ENCODE measurements at regions not wholly inside any gene's neighbourhood (a gene's known extent, or its start where the extent isn't known, plus 50 kb on each side); places are given as distances from the start of the nearest gene placed in this dataset.

DNA sequence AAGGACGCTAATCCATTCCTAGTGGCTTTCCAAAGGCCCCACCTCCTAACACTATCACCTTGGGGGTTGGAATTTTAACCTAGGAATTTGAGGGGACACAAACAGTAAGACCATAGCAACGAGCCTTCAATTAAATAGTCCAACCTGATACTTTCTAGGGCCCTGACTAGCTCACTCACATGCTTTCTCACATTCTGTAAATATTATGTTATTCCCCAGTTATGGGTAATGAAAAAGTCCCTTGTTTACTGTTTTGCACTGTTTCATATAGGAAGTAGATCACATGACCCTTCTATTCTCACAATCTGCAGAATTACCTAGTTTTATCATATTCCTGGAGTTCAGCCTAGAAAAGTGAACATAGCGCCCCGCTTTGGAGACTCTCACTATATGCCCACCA is 1212.1 kb upstream of the ACVR2A start:
- TF ChIP-seq POLR2AphosphoS5 (IDR thresholded peaks at IDR 0.05; ENCODE audit: low read depth, low read length) (no peak), POLR2A (IDR thresholded peaks at IDR 0.05; ENCODE audit: borderline replicate concordance, extremely low read depth, insufficient read depth, insufficient read length) (no peak), EZH2 (IDR thresholded peaks at IDR 0.05) (no peak), JUND (IDR thresholded peaks at IDR 0.05) (no peak), TCF7L2 (IDR thresholded peaks at IDR 0.05; ENCODE audit: borderline replicate concordance, extremely low read depth, insufficient read depth, insufficient read length) (no peak), SIN3A (IDR thresholded peaks at IDR 0.05; ENCODE audit: low read depth) (no peak), EGR1 (IDR thresholded peaks at IDR 0.05; ENCODE audit: low read depth) (no peak), ZFX (IDR thresholded peaks at IDR 0.05) (no peak)
- TF ChIP-seq, protein P1, sequence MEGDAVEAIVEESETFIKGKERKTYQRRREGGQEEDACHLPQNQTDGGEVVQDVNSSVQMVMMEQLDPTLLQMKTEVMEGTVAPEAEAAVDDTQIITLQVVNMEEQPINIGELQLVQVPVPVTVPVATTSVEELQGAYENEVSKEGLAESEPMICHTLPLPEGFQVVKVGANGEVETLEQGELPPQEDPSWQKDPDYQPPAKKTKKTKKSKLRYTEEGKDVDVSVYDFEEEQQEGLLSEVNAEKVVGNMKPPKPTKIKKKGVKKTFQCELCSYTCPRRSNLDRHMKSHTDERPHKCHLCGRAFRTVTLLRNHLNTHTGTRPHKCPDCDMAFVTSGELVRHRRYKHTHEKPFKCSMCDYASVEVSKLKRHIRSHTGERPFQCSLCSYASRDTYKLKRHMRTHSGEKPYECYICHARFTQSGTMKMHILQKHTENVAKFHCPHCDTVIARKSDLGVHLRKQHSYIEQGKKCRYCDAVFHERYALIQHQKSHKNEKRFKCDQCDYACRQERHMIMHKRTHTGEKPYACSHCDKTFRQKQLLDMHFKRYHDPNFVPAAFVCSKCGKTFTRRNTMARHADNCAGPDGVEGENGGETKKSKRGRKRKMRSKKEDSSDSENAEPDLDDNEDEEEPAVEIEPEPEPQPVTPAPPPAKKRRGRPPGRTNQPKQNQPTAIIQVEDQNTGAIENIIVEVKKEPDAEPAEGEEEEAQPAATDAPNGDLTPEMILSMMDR (IDR thresholded peaks at IDR 0.05 in 2 of 3, conservative IDR thresholded peaks at IDR 0.05 in 1 of 3; ENCODE audit: borderline replicate concordance in 1 of 3, insufficient read depth in 1 of 3, low read depth in 2 of 3, low read length in 2 of 3) = no peak
- TF ChIP-seq, protein P2, sequence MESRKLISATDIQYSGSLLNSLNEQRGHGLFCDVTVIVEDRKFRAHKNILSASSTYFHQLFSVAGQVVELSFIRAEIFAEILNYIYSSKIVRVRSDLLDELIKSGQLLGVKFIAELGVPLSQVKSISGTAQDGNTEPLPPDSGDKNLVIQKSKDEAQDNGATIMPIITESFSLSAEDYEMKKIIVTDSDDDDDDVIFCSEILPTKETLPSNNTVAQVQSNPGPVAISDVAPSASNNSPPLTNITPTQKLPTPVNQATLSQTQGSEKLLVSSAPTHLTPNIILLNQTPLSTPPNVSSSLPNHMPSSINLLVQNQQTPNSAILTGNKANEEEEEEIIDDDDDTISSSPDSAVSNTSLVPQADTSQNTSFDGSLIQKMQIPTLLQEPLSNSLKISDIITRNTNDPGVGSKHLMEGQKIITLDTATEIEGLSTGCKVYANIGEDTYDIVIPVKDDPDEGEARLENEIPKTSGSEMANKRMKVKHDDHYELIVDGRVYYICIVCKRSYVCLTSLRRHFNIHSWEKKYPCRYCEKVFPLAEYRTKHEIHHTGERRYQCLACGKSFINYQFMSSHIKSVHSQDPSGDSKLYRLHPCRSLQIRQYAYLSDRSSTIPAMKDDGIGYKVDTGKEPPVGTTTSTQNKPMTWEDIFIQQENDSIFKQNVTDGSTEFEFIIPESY (IDR thresholded peaks at IDR 0.05; ENCODE audit: extremely low read depth, insufficient replicate concordance, low read length) = no peak
- TF ChIP-seq, protein P3, sequence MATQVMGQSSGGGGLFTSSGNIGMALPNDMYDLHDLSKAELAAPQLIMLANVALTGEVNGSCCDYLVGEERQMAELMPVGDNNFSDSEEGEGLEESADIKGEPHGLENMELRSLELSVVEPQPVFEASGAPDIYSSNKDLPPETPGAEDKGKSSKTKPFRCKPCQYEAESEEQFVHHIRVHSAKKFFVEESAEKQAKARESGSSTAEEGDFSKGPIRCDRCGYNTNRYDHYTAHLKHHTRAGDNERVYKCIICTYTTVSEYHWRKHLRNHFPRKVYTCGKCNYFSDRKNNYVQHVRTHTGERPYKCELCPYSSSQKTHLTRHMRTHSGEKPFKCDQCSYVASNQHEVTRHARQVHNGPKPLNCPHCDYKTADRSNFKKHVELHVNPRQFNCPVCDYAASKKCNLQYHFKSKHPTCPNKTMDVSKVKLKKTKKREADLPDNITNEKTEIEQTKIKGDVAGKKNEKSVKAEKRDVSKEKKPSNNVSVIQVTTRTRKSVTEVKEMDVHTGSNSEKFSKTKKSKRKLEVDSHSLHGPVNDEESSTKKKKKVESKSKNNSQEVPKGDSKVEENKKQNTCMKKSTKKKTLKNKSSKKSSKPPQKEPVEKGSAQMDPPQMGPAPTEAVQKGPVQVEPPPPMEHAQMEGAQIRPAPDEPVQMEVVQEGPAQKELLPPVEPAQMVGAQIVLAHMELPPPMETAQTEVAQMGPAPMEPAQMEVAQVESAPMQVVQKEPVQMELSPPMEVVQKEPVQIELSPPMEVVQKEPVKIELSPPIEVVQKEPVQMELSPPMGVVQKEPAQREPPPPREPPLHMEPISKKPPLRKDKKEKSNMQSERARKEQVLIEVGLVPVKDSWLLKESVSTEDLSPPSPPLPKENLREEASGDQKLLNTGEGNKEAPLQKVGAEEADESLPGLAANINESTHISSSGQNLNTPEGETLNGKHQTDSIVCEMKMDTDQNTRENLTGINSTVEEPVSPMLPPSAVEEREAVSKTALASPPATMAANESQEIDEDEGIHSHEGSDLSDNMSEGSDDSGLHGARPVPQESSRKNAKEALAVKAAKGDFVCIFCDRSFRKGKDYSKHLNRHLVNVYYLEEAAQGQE (IDR thresholded peaks at IDR 0.05; ENCODE audit: low read depth) = no peak
